Hematopoietic multipotent progenitor cell treated with erythropoietin and hydrocortisone succinate and interleukin-3 and kit ligand, for 17 days (in vitro differentiated cells): ENCODE measurements at regions not wholly inside any gene's neighbourhood (a gene's known extent, or its start where the extent isn't known, plus 50 kb on each side); places are given as distances from the start of the nearest gene placed in this dataset.
"Not testable (repeated sequence)": the region's sequence is repeated elsewhere in the genome, so short reads cannot be mapped to it uniquely, and the experiment has no call there.

Source experiments
- DNase-seq: peaks from one replicate; pipeline ENCODE4 v3.0.0-alpha.2; 2015; ENCODE audit warnings: low spot score

DNA sequence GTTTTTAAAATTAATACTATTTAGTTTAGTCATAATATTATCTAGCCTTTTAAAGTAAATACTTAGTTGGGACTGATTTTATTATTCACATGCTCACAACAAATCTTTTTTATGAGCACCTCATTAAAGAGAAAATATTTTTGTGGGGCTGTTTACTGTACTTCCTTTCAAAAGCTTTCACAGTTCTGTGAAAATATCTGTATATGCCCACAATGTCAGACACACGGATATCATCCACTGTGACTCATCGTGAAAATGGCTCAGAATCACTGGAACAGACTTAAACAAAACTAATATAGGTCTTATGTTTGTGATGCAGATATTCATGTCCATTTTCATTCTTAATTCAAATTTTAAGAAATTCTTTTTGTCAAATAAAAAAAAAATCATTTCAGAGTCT is 305.2 kb downstream of the RAB38 start:
- no peak for DNase-seq

DNA sequence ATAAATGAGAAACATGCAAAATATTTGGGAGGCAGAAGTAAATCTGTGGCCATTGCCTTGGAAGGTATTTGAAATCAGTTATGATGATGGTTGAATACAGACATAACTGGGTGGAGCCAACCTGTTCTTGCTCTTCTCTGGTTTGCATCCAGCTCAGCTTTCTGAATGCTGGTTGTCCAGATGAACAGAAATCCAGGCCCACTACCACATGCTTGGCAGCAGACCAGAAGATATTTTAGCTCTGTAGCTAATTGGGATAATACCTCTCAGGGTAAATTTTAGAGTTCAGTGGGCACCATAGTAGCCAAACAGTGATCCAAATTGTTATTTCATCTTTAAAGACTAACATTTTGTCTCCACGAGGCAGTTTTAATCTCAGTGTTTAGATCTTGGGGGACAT is 308.3 kb downstream of the RAB38 start:
- DNase-seq = no peak

DNA sequence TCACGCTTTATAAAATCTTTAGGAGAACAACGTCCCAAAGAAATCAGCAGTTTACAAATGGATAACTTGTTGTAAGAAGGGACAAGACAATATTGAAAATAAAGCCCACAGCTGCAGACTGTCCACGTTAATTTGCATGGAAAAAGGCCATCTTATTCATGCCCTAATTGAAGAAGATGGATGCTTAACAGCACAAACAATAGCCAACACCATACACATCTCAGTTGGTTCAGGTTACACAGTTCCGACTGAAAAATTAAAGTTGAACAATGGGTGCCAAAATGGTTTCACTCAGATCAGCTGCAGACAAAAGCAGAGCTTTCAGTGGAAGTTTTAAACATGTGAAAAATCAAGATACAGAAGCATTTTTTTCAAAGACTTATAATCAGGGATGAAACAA is 314.2 kb downstream of the RAB38 start:
- DNase-seq = no peak

DNA sequence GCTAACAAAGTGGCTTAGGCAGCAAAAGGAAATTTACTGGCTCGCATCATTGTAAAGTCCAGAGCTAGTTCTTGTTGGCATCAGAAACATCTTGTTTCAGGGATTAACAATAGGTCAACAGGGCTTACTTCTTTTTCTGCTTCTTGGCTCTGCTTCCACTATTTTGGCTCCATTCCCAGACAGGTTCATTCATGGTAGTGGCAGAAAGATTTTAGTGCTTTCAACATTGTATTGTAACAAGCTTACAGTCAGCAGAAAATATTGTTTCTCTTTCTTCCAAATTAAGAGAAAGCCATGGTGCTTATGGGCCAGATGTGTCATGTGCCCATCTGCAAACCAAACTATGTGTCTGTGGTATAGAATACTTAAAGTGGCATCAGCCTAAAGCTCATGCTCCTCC is 315.6 kb downstream of the RAB38 start:
- no peak for DNase-seq

DNA sequence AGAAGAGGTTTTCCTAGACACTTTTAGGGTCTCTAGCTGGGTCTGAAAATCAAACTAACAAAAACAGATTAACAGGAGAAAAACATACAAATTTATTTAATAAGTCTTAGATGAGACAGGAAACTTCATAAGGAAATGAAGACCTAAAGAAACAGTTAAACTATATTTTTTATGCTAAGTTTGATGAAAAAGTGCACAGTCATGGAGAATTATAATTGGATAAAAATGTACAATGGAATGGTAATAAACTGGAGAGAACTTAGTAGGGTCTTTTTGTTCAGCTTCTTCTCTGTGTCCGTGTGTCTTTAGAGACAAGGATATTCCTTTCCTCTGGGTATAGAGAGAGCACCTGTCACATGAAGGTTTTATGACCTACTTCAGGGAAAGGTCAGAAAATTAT is 323.4 kb downstream of the RAB38 start:
- DNase-seq = no peak

DNA sequence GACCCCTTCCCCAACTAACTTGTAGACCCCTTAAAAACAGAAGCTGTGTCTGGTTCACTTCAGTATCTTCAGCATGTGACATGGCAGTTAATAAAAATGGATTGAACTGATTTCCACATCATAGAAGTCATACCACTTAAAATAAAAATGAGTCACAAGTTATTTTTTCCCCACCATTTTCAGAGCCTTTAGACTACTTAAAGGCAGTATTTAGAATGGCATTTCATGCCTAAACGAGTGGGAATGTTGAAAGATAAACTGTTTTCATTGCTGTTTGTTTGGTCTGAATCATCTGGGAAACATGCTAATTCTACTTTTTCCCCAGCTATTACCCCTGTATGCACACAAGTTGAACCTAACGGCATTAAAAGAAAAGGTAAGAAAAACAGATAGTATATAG is 324.0 kb downstream of the RAB38 start:
- no peak for DNase-seq

DNA sequence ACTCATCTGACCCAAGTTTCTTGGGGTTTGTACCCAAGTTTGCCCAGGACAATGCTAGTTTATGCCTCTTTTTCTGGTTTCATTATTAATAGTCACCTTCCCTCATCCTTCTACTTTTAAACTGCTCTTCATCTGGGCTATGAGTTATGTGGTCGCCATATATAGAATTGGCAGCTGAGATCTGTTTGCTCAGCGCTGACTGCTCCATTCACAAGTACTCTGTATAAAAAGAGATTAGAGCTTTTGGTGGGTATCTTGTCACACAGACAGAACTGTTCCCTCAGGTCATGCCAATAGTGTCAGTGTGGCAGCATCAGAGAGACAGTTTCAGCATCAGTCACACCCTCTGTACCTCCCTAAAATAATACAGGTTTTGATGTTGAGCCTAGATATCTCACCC is 326.0 kb downstream of the RAB38 start:
- no peak for DNase-seq

DNA sequence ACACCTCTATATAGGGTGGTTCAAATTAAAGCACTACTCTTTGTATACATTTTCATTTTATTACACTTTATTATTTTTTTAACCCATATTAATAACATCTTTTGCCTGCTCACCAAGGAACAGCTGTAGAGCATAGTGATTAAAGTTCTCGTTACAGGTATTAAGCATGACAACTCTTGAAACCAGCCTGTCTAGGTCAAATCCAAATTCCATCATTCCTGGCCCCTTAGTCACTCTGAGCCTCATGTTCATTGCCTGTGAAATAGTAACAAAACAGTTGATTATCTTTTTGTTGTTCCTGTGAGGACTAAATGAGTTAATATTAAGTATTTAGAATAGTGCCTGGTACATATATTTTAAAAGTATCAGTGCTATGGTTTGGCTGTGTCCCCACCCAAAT is 334.5 kb downstream of the RAB38 start:
- no peak for DNase-seq

DNA sequence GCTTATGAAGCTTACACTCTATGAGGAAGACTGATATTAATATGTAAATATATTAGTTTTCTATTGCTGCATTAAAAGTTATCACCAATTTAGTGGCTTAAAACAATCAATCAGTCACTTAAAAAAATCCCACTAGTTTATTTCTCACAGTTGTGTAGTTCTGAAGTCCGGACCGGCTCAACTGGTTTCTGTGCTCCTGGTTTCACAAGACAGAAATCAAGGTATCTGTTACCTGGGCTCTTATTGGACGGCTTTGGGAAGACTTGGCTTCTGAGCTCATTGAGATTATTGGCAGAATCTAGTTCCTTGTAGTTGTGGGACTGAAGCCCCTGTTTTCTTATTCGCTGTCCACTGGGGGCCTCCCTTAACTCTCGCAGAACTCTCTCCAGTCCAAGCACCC is 343.0 kb downstream of the RAB38 start:
- no peak for DNase-seq

DNA sequence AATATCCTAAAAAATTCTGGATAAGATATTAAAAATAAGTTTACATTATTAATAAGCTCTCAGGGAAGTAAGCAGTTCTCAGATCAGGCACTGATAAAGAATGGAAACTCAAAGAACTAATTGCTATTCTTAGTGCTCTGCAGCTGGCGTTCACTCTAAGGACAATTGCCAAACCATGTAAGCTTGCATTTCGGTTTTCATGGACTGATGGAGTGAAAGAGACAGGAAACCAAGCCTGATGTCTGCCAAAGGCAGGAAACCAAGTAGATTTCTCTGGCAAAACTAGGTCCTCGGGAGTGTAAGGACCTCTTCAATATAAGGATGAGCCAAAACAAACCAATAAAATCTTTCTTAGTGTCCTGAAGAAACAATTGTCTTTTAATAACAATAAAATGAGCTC is 355.2 kb downstream of the RAB38 start:
- DNase-seq = no peak

DNA sequence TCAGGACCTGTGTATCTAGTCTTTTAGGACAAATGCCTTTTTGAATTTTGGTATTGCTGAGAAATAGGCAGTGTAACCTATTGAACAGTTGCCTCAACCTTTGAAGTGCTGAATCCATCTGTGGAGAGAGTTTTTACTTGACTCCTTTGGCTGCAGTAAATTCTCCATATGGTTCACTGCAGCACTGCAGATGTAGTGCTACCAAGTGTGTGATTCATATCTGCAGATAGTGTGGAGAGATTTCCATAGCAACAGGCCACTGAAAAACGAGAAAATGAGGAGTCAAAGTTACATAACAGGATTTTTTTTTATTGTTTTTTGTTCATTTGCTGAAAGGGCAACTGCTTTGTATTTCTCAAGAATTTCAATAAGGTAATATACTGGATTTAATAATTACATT is 356.1 kb downstream of the RAB38 start:
- DNase-seq = no peak

DNA sequence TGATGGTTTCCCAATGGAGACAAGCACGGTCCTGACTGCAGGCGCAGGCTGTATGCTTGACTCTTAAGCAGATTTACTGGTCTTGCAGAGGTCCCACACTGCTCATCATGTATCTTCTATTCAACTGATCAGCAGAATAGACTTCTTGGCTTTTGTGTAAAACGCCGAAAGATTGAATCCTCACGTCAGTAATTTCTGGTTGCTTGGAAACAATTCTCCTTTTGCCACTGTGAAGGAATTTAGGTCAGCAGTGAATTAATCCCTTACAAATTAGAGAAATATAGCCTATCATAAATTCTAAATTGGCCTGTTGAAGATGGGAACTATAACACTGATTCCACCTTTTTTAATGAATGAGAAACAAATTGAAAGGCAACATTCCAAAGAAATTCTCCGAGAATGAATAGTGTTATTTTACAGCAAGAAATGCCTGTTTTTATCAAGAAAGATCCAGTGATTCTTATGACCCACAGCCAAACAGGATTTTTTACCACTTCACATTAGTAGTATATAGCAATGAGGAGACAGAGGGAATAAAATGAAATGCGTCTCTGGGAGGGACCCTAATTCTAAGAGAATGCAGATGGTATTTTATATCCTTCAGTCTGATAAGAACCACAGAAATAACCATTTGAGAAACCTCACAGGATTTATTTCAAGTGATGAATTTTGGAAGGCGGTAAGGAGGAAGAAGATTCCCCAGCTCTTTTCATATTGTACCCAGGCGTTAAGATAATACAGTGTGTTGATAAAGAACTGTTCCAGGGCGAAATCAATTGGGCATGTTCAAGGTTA is 362.5 kb downstream of the RAB38 start:
- DNase-seq = no peak

DNA sequence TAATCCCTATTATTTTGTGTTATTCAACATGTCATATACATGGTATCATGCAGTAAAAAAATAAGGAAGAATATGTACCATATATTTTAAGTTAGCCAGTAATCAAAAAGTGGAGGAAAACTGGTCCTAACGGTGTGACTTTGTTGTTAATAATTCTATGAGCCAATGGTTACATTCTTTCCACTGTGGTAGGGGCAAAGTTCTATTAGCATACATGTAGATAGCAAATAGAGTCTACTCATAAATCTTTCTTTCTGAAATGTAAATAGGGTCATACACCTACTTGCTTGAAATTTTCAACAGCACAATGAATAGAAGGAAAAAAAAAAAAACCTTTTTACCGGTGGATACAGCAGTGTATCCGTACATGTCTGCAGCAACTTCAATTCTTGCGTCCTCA is 364.8 kb downstream of the RAB38 start:
- no peak for DNase-seq

DNA sequence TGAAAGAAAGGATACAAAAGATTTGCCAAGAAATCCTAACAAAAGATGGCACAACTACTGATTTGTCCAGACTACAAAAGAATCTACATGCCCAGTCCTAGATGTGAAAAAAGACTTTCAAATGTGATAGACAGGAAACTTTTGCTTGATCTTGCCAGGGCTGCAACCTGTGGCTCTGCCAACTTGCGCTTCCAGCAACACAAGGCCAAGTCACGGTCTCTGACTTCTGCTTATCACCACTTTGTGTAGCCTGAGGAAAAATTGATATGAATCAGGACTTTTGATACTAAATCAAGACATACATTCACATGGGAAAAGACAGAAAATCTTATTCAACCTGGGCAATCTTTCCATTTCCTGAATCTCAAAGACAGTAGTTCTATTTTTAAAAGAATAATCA is 366.0 kb downstream of the RAB38 start:
- DNase-seq = no peak

DNA sequence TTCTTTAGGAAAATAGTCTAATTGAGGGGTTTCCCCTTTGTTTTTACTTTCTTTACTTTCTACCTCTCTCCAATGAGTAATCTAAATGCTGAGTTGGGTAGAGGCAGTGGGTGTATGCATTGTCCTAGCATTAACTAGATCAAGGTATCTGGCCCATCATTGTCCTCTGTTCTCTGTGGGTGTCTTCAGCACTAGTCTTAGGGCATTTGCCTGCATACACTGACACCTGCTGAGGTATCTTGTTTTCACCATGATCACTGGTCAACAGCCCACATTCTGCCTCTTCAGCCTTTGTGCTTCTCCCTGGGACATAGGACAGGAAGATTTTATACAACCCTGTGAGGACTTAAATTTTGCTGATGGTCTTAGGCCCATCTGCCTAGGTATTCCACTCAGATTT is 371.1 kb downstream of the RAB38 start:
- no peak for DNase-seq

DNA sequence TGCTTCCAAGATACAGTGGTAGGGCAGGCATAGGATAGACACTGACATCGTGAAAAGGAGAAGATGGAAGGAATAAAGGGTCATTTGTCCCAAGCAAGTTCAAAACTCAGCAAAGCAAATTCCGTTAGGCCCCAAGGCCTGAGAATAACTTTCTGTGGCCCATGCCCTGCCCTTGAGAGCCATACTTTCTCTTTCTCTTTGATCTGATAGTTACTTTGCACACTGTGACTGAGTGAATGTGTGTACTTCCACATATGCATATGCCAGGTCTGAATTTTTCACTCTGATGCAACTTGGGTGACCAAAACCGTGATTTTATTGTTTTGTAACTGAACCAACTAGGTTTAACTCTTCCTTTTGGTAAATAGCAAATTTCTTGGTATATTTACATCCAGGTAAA is 371.5 kb downstream of the RAB38 start:
- no peak for DNase-seq

DNA sequence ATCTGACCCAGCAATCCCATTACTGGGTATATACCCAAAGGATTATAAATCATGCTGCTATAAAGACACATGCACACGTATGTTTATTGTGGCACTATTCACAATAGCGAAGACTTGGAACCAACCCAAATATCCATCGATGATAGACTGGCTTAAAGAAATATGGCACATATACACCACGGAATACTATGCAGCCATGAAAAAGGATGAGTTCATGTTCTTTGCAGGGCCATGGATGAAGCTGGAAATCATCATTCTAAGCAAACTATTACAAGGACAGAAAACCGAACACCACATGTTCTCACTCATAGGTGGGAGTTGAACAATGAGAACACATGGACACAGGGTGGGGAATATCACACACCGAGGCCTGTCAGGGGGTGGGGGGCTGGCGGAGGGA is 390.4 kb downstream of the RAB38 start:
- not testable (repeated sequence) for DNase-seq

DNA sequence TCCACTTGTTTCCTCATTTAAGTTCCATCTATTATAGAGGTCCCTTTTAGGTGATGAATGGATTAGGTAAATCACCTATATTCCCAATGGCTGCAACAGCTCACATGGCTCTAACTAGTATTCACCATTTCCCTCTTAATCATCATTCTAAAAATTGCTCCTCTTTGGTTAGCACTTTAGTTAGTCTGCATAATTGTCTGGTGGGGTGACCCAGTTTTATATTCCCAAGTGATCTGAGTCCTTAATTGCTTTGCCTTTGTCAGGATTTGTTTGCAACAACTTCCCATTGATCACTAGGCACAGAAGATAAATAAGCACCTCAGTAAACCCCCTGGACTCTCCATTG is 395.2 kb downstream of the RAB38 start:
- DNase-seq = no peak

DNA sequence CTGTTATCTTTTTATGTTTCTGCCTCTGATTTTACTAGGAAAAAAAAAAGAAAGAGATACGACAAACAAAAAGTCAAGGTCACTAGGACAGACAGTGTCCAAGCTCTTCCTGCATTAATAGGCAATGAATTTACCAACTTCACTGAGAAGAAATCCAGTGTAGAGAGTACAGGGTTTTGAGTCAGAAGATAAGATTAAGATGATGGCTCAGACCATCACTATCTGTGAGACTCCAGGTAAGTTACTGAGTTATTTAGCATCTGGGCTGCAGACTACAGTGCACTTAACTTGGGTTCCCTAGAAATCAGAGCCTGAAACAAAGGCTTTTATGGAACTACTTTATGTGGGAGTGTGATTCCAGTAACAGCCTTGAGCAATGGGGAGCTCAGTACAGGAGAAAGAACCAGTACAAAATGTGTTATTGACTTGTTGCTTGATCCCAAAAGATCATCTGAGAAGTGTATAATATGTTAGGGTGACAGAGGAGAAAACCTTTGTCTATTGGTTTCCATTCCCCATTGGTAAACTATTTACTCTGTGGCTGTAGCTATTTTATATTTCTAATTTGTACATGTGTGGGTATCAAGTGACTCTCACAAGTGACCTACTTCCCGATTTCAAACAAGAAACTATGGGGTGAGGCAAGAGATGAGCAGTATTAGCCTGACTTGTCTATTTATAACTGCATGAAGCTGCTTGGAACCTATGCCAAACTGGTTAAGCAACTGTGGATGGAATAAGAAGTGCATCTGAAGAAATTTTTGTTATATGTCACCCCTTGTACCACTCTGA is 395.8 kb downstream of the RAB38 start:
- no peak for DNase-seq

DNA sequence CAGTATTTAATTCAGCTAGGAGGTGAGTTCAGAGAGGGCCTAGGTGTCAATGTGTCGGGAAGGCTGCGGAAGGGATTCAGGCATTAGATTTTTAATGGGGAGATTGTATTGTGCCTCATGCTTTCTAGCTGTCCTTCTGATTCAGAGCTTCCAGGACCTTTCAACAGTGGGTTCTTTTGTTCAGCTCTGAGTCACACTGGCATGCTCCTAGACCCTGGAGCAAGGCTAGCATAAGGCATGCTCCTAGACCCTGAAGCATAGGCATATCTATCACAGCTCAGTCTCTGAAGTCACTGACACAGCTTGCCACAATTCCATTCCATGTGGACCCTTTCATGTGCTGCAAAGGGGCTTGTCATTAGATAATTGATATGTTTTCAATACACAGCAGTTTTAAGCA is 396.9 kb downstream of the RAB38 start:
- DNase-seq = no peak

DNA sequence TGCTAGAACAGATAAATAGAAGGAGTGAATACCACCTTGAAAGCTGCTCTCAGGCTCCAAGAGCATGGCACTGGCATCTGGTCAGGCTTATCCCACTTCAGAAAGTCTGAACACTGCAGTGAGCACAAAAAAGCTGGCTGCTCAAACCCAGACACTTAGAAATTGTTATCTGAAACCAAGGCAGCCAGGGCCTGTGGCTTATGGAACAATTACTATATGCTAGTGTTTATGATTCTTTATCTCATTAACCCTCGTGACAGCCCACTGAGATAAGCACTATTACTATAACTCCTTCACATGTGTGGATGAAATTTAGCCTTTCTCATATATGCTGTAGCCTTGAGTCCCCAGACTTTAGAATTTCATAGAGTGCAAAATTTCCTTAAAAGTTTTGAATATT is 400.2 kb downstream of the RAB38 start:
- no peak for DNase-seq

DNA sequence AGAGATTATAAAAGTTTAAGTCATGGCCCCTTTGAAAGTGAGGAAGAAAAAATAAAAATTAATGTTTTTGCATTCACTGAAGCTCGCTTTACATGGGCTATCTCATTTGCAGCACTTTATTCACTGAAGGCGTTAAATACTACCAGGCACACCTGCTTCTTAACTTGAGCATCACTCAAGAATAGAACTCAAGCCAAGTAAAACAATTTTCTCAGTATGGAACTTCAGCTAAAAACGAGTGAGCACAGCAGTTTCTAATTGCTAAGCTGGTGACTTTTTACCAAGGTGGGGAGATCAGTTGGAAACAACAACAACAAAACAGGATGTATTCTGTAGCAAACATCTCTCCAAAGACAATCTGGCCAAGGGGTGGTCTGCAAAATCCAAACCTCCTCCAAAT is 405.6 kb downstream of the RAB38 start:
- DNase-seq = no peak

DNA sequence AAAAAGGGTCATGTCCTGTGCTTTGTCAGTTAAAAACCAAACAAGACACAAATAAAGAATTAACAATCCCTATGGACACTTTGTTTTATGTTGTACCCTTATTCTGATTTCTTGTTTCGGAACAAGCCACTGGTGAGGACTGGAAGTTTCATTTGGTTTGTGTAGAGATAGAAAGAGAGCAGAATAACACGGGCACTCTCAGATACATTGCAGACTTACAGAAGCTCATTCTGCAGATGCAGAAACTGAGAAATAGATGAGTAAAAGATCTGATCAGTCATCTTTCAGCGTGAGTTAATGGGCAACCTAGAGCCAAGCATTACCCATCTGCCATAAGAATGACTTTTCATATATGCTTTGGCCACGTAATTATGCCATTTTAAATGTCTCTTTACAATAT is 407.6 kb downstream of the RAB38 start:
- DNase-seq = no peak

DNA sequence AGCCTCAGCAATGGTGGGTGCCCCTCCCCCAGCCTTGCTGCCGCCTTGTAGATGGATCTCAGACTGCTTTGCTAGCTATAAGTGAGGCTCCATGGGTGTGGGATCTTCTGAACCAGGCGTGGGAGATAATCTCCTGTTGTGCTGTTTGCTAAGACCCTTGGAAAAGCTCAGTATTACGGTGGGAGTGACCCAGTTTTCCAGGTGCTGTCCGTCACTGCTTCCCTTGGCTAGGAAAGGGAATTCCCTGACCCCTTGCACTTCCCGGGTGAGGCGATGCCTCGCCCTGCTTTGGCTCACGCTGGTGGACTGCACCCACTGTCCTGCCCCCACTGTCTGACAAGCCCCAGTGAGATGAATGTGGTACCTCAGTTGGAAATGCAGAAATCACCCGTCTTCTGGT is 411.2 kb downstream of the RAB38 start:
- DNase-seq = not testable (repeated sequence)
